ENCODE measurements at regions not wholly inside any gene's neighbourhood (a gene's known extent, or its start where the extent isn't known, plus 50 kb on each side); places are given as distances from the start of the nearest gene placed in this dataset.
"Not testable (repeated sequence)": the region's sequence is repeated elsewhere in the genome, so short reads cannot be mapped to it uniquely, and the experiment has no call there.

GRCh38 chr7:42718466-42718865 is 193.4 kb downstream of the C7orf25 start:
- not testable (repeated sequence) for TF ChIP-seq CTCF, POLR2A, POLR2AphosphoS5 (IDR thresholded peaks at IDR 0.05)

All from suprapubic skin (tissue), 4 donors.